HEK293 (cell line): ENCODE measurements at regions not wholly inside any gene's neighbourhood (a gene's known extent, or its start where the extent isn't known, plus 50 kb on each side); places are given as distances from the start of the nearest gene placed in this dataset.

Experiments
- CTCF ChIA-PET: fragments of 350-600 bp; formaldehyde crosslinking; extraction: SDS; loops from one replicate; lab custom pipeline; 2021; ENCODE audit warnings: antibody characterized with exemption; lab: Yijun Ruan, JAX
- POLR2A ChIA-PET: fragments of 300-600 bp; formaldehyde crosslinking; extraction: SDS; loops from one replicate; lab custom pipeline; 2020; ENCODE audit warnings: antibody characterized with exemption, inconsistent platforms; lab: Yijun Ruan, JAX
- H3K27ac ChIP-seq: fragments of 200-500 bp; sonication (Bioruptor generic); 2 replicates; pipeline ENCODE4 v1.5.1; 2014; ENCODE audit warnings: low read depth, low read length, control low read depth, inconsistent platforms; ENCODE audit errors: extremely low read depth
- H3K36me3 ChIP-seq, 2 experiments: fragments of 200-500 bp in 1 of 2; sonication (Bioruptor generic) in 1 of 2; 1 replicate in 1 of 2; 2 replicates in 1 of 2; pipeline ENCODE4 v1.5.1; 2014 to 2017; ENCODE audit warnings: inconsistent platforms in 2 of 2, low read length in 2 of 2; ENCODE audit not compliant: control insufficient read depth in 2 of 2, insufficient read depth in 1 of 2
- H3K4me1 ChIP-seq: fragments of 200-500 bp; sonication (Bioruptor generic); 2 replicates; pipeline ENCODE4 v1.5.1; 2014; ENCODE audit warnings: mild to moderate bottlenecking, low read length, inconsistent platforms; ENCODE audit not compliant: control insufficient read depth, insufficient read depth
- H3K4me3 ChIP-seq: 2 replicates; pipeline ENCODE4 v1.5.1; 2011; ENCODE audit warnings: low read depth, mild to moderate bottlenecking, control low read depth, low read length, moderate library complexity
- H3K9me3 ChIP-seq: fragments of 200-500 bp; sonication (Bioruptor generic); 2 replicates; pipeline ENCODE4 v1.5.1; 2014; ENCODE audit warnings: low read depth, low read length, inconsistent platforms; ENCODE audit not compliant: control insufficient read depth, insufficient read depth
- FEZF1 ChIP-seq: fragments of 450-650 bp; formaldehyde crosslinking; IDR thresholded peaks from 2 replicates; pipeline ENCODE4 v1.5.1; 2016; ENCODE audit warnings: missing biosample characterization, missing genetic modification characterization
- GLIS1 ChIP-seq: fragments of 450-650 bp; formaldehyde crosslinking; IDR thresholded peaks from 2 replicates; pipeline ENCODE4 v1.5.1; 2016; ENCODE audit warnings: missing biosample characterization, missing genetic modification characterization
- HOXC10 ChIP-seq: sonication (generic); formaldehyde crosslinking; IDR thresholded peaks from 2 replicates; pipeline ENCODE4 v1.8.1; 2023; ENCODE audit warnings: mild to moderate bottlenecking, missing genetic modification reagents
- KLF10 ChIP-seq: fragments of 450-650 bp; IDR thresholded peaks from 2 replicates; pipeline ENCODE4 v1.5.1; 2018; ENCODE audit warnings: missing biosample characterization, mild to moderate bottlenecking, missing genetic modification characterization
- PRDM1 ChIP-seq: fragments of 450-650 bp; formaldehyde crosslinking; IDR thresholded peaks from 2 replicates; pipeline ENCODE4; 2016; ENCODE audit warnings: missing biosample characterization, missing genetic modification characterization
- RBAK ChIP-seq: fragments of 450-650 bp; formaldehyde crosslinking; IDR thresholded peaks from 2 replicates; pipeline ENCODE4 v1.5.1; 2016; ENCODE audit warnings: missing biosample characterization, missing genetic modification characterization
- REST ChIP-seq: fragments of 450-650 bp; formaldehyde crosslinking; IDR thresholded peaks from 2 replicates; pipeline ENCODE4 v1.5.1; 2016; ENCODE audit warnings: missing biosample characterization, missing genetic modification characterization
- SP2 ChIP-seq: fragments of 450-650 bp; formaldehyde crosslinking; IDR thresholded peaks from 2 replicates; pipeline ENCODE4 v1.5.1; 2016; ENCODE audit warnings: missing biosample characterization, missing genetic modification characterization
- WT1 ChIP-seq: fragments of 450-650 bp; formaldehyde crosslinking; IDR thresholded peaks from 2 replicates; pipeline ENCODE4 v1.5.1; 2016; ENCODE audit warnings: missing biosample characterization, missing genetic modification characterization
- ZBTB10 ChIP-seq: fragments of 450-650 bp; formaldehyde crosslinking; IDR thresholded peaks from 2 replicates; pipeline ENCODE4 v1.5.1; 2016; ENCODE audit warnings: missing biosample characterization, missing genetic modification characterization
- ZBTB20 ChIP-seq: fragments of 450-650 bp; formaldehyde crosslinking; IDR thresholded peaks from 2 replicates; pipeline ENCODE4 v1.5.1; 2016; ENCODE audit warnings: missing biosample characterization, missing genetic modification characterization
- ZBTB21 ChIP-seq: fragments of 450-650 bp; formaldehyde crosslinking; IDR thresholded peaks from 2 replicates; pipeline ENCODE4 v1.5.1; 2017; ENCODE audit warnings: missing biosample characterization, missing genetic modification characterization
- ZBTB7A ChIP-seq: fragments of 450-650 bp; formaldehyde crosslinking; IDR thresholded peaks from 2 replicates; pipeline ENCODE4 v1.5.1; 2016; ENCODE audit warnings: low read depth, missing biosample characterization, missing genetic modification characterization
- ZFP3 ChIP-seq: fragments of 450-650 bp; formaldehyde crosslinking; IDR thresholded peaks from 2 replicates; pipeline ENCODE4 v1.5.1; 2016; ENCODE audit warnings: low read depth, missing biosample characterization, missing genetic modification characterization
- ZFP41 ChIP-seq: fragments of 450-650 bp; formaldehyde crosslinking; IDR thresholded peaks from 2 replicates; pipeline ENCODE4 v1.5.1; 2016; ENCODE audit warnings: missing biosample characterization, missing genetic modification characterization, borderline replicate concordance
- ZIC2 ChIP-seq: fragments of 450-650 bp; formaldehyde crosslinking; IDR thresholded peaks from 2 replicates; pipeline ENCODE4 v1.5.1; 2016; ENCODE audit warnings: missing biosample characterization, missing genetic modification characterization
- ZNF146 ChIP-seq: fragments of 450-650 bp; formaldehyde crosslinking; IDR thresholded peaks from 2 replicates; pipeline ENCODE4 v1.5.1; 2016; ENCODE audit warnings: missing biosample characterization, missing genetic modification characterization
- ZNF335 ChIP-seq: fragments of 450-650 bp; formaldehyde crosslinking; conservative IDR thresholded peaks from 2 replicates; pipeline ENCODE4 v1.5.1; 2016; ENCODE audit warnings: missing biosample characterization, missing genetic modification characterization
- ZNF354C ChIP-seq: fragments of 450-650 bp; formaldehyde crosslinking; IDR thresholded peaks from 2 replicates; pipeline ENCODE4 v1.5.1; 2016; ENCODE audit warnings: missing biosample characterization, missing genetic modification characterization, low read depth, borderline replicate concordance
- ZNF37A ChIP-seq: fragments of 450-650 bp; IDR thresholded peaks from 2 replicates; pipeline ENCODE4 v1.5.1; 2018; ENCODE audit warnings: missing biosample characterization, missing genetic modification characterization
- ZNF394 ChIP-seq: fragments of 450-650 bp; formaldehyde crosslinking; IDR thresholded peaks from 2 replicates; pipeline ENCODE4 v1.5.1; 2016; ENCODE audit warnings: missing biosample characterization, missing genetic modification characterization, mild to moderate bottlenecking, moderate library complexity, borderline replicate concordance
- ZNF501 ChIP-seq: fragments of 450-650 bp; formaldehyde crosslinking; IDR thresholded peaks from 2 replicates; pipeline ENCODE4 v1.5.1; 2016; ENCODE audit warnings: missing biosample characterization, missing genetic modification characterization
- ZNF629 ChIP-seq: fragments of 450-650 bp; formaldehyde crosslinking; IDR thresholded peaks from 2 replicates; pipeline ENCODE4 v1.5.1; 2017; ENCODE audit warnings: missing biosample characterization, missing genetic modification characterization
- ZNF677 ChIP-seq: fragments of 450-650 bp; IDR thresholded peaks from 2 replicates; pipeline ENCODE4 v1.5.0; 2018; ENCODE audit warnings: missing biosample characterization, mild to moderate bottlenecking, missing genetic modification characterization, moderate library complexity
- ZNF776 ChIP-seq: fragments of 450-650 bp; formaldehyde crosslinking; IDR thresholded peaks from 2 replicates; pipeline ENCODE4 v1.5.0; 2017; ENCODE audit warnings: missing biosample characterization, missing genetic modification characterization, borderline replicate concordance

- TF ChIP-seq WT1 (tag by site-specific recombination), result no peak
- TF ChIP-seq, all 188 proteins: peak for 0
- CTCF ChIA-PET, result no interaction called here
Measured at GRCh38 chr14:62209287-62209899, 447.2 kb downstream of the SNAPC1 start.

GRCh38 chr14:62213516-62213915, 451.3 kb downstream of the SNAPC1 start:
- H3K4me1 ChIP-seq, result no peaks in the 10 kb centered on the region
- H3K4me3 ChIP-seq, result no peak overlapping the region
- POLR2A ChIA-PET, result no interaction called here
- no peaks in the 10 kb centered on the region for H3K36me3 ChIP-seq
- CTCF ChIA-PET, result interaction anchor here (0.7 kb wide), 1 partner anchor 32 kb away, joined by 4 read pairs; no protein-coding TSS in a partner anchor
- no peaks in the 10 kb centered on the region for H3K9me3 ChIP-seq
- no peak overlapping the region for H3K27ac ChIP-seq
- no peak for TF ChIP-seq ZIC2 (tag by site-specific recombination)
- TF ChIP-seq ZBTB21, result peak; percentile 52; the same call in 1 of the 2 replicates
- no peak for TF ChIP-seq KLF10 (tag by site-specific recombination)
- 0 out of 2 replicates have a peak, but pooled peaks have one; percentile 12 for TF ChIP-seq ZNF629 (tag by site-specific recombination)

More at GRCh38 chr14:62209287-62209899, 447.2 kb downstream of the SNAPC1 start:
- H3K36me3 ChIP-seq, result no peaks in the 10 kb centered on the region
- POLR2A ChIA-PET, result no interaction called here
- H3K4me1 ChIP-seq, result no peaks in the 10 kb centered on the region
- no peaks in the 10 kb centered on the region for H3K9me3 ChIP-seq
- no peak overlapping the region for H3K4me3 ChIP-seq
- no peak overlapping the region for H3K27ac ChIP-seq

GRCh38 chr14:62216121-62216520, 453.9 kb downstream of the SNAPC1 start:
- ChIA-PET CTCF (interaction anchor here (0.7 kb wide), 1 partner anchor 36 kb away, joined by 3 read pairs; no protein-coding TSS in a partner anchor), POLR2A (no interaction called here)
- Histone ChIP-seq H3K4me3 (no peak overlapping the region), H3K4me1 (no peaks in the 10 kb centered on the region), H3K36me3 (no peaks in the 10 kb centered on the region), H3K9me3 (no peaks in the 10 kb centered on the region), H3K27ac (no peak overlapping the region)
- no peak for TF ChIP-seq GLIS1 (tag by site-specific recombination)
- no peak for TF ChIP-seq ZNF146 (tag by site-specific recombination)
- TF ChIP-seq ZBTB7A (tag by site-specific recombination), result no peak
- TF ChIP-seq RBAK (tag by site-specific recombination), result no peak
- no peak for TF ChIP-seq SP2 (tag by site-specific recombination)
- TF ChIP-seq PRDM1 (tag by site-specific recombination), result no peak
- no peak for TF ChIP-seq ZFP41 (tag by site-specific recombination)
- no peak for TF ChIP-seq ZNF677
- TF ChIP-seq ZBTB10 (tag by site-specific recombination), result no peak
- TF ChIP-seq ZNF501 (tag by site-specific recombination), result no peak
- TF ChIP-seq ZBTB20 (tag by site-specific recombination), result no peak
- TF ChIP-seq ZNF394 (tag by site-specific recombination), result no peak
- no peak for TF ChIP-seq REST (tag by site-specific recombination)
- no peak for TF ChIP-seq FEZF1
- TF ChIP-seq ZNF354C (tag by site-specific recombination), result no peak
- TF ChIP-seq ZFP3 (tag by site-specific recombination), result no peak
- no peak for TF ChIP-seq ZNF335 (tag by site-specific recombination)
- no peak for TF ChIP-seq ZNF37A (tag by site-specific recombination)
- TF ChIP-seq HOXC10, result no peak
- TF ChIP-seq ZNF776, result no peak
